ENCODE measurements at regions not wholly inside any gene's neighbourhood (a gene's known extent, or its start where the extent isn't known, plus 50 kb on each side); places are given as distances from the start of the nearest gene placed in this dataset.

- Histone ChIP-seq H3K27me3 (ENCODE audit: insufficient read depth, low read depth, low read length) (no peaks in the 10 kb centered on the region), H3K9me2 (ENCODE audit: insufficient read depth, low read length) (no peaks in the 10 kb centered on the region), H3K36me3 (ENCODE audit: insufficient read depth, low read length) (no peaks in the 10 kb centered on the region), H3F3A (ENCODE audit: insufficient read depth, low read length, poor library complexity, severe bottlenecking) (no peaks in the 10 kb centered on the region), H3K9ac (ENCODE audit: low read length) (no peak overlapping the region), H2AFZ (ENCODE audit: low read depth, low read length) (no peak overlapping the region), H4K20me1 (ENCODE audit: insufficient read depth) (no peaks in the 10 kb centered on the region), H3K4me3 (ENCODE audit: low read length) (no peak overlapping the region), H3K79me2 (replicated peaks; ENCODE audit: insufficient read depth, low read length) (no peaks in the 10 kb centered on the region), H3K4me2 (ENCODE audit: low read length) (no peak overlapping the region), H3K27ac (ENCODE audit: low read length) (no peak overlapping the region), H3K9me3 (ENCODE audit: low read length) (no peaks in the 10 kb centered on the region)
- TF ChIP-seq MXI1 (conservative IDR thresholded peaks at IDR 0.05; ENCODE audit: poor library complexity, severe bottlenecking), result no peak
- no peak for TF ChIP-seq EZH2 (IDR thresholded peaks at IDR 0.05; ENCODE audit: borderline replicate concordance, insufficient read depth, low read length, poor library complexity, severe bottlenecking)
- TF ChIP-seq RAD21 (conservative IDR thresholded peaks at IDR 0.05), result no peak
These were observed 254.3 kb downstream of the PTPRC start for GRCh38 chr1:198893141-198893540.

DNA sequence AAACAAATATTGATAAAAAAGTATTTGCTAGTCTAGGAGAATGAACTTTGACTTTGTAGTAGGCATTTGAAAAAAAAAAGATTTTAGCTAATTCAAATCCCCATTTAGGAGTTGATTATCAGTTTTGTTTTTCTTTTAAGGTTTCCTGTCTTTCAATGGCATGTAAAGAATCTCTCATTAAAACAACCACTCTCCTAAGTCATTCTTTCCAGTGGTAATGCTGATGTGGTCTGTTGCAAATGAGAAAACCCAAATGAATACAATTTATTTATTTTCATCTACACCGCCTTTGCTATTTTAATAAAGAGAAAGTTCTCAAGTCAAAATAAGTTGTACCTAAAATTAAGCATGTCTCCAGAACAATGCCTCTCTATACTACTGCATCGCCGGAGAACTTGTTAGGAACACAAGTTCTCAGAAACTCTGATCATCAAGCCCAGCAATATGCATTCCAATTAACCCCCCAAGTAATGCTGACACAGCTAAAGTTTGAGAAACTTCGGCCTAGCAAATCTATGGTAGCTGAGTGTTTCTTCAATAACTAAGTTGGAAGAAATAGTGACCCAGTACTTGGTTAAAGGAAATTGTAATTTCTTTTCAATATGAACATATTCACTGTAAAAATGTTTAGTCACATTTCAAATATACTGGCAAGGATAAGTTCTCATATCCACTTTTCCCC, 255.1 kb downstream of the PTPRC start:
- no peak for TF ChIP-seq RAD21 (conservative IDR thresholded peaks at IDR 0.05)
- TF ChIP-seq REST (IDR thresholded peaks at IDR 0.05; ENCODE audit: borderline replicate concordance), result no peak
- TF ChIP-seq SMC3 (conservative IDR thresholded peaks at IDR 0.05; ENCODE audit: poor library complexity), result no peak
- TF ChIP-seq CTCF (IDR thresholded peaks at IDR 0.05; ENCODE audit: poor library complexity, severe bottlenecking), result no peak
- TF ChIP-seq EP300 (conservative IDR thresholded peaks at IDR 0.05; ENCODE audit: poor library complexity, severe bottlenecking), result no peak
- no peak for TF ChIP-seq MXI1 (conservative IDR thresholded peaks at IDR 0.05; ENCODE audit: poor library complexity, severe bottlenecking)
- no peak for TF ChIP-seq POLR2AphosphoS5 (IDR thresholded peaks at IDR 0.05)
- TF ChIP-seq EZH2 (IDR thresholded peaks at IDR 0.05; ENCODE audit: borderline replicate concordance, insufficient read depth, low read length, poor library complexity, severe bottlenecking), result no peak
- TF ChIP-seq TAF1 (IDR thresholded peaks at IDR 0.05; ENCODE audit: low read depth), result no peak
- no peaks in the 10 kb centered on the region for H3K9me3 ChIP-seq (ENCODE audit: low read length)
- H3K36me3 ChIP-seq (ENCODE audit: insufficient read depth, low read length), result no peaks in the 10 kb centered on the region
- no peaks in the 10 kb centered on the region for H3K27me3 ChIP-seq (ENCODE audit: insufficient read depth, low read depth, low read length)
- H3K4me3 ChIP-seq (ENCODE audit: low read length), result no peak overlapping the region
- no peaks in the 10 kb centered on the region for H4K20me1 ChIP-seq (ENCODE audit: insufficient read depth)
- H3K9me2 ChIP-seq (ENCODE audit: insufficient read depth, low read length), result no peaks in the 10 kb centered on the region
- no peaks in the 10 kb centered on the region for H3F3A ChIP-seq (ENCODE audit: insufficient read depth, low read length, poor library complexity, severe bottlenecking)
- H3K9ac ChIP-seq (ENCODE audit: low read length), result no peak overlapping the region
- no peaks in the 10 kb centered on the region for H3K79me2 ChIP-seq (replicated peaks; ENCODE audit: insufficient read depth, low read length)
- no peak overlapping the region for H3K4me2 ChIP-seq (ENCODE audit: low read length)
- H2AFZ ChIP-seq (ENCODE audit: low read depth, low read length), result no peak overlapping the region
- H3K27ac ChIP-seq (ENCODE audit: low read length), result no peak overlapping the region

Data from neural cell (in vitro differentiated cells).